Medulla oblongata (tissue), 1 donor: ENCODE measurements at regions not wholly inside any gene's neighbourhood (a gene's known extent, or its start where the extent isn't known, plus 50 kb on each side); places are given as distances from the start of the nearest gene placed in this dataset.
"Not testable (repeated sequence)": the region's sequence is repeated elsewhere in the genome, so short reads cannot be mapped to it uniquely, and the experiment has no call there.

Experiments
- DNase-seq: peaks from one replicate; pipeline ENCODE4 v3.0.0-alpha.2; 2015; ENCODE audit errors: extremely low spot score

DNA sequence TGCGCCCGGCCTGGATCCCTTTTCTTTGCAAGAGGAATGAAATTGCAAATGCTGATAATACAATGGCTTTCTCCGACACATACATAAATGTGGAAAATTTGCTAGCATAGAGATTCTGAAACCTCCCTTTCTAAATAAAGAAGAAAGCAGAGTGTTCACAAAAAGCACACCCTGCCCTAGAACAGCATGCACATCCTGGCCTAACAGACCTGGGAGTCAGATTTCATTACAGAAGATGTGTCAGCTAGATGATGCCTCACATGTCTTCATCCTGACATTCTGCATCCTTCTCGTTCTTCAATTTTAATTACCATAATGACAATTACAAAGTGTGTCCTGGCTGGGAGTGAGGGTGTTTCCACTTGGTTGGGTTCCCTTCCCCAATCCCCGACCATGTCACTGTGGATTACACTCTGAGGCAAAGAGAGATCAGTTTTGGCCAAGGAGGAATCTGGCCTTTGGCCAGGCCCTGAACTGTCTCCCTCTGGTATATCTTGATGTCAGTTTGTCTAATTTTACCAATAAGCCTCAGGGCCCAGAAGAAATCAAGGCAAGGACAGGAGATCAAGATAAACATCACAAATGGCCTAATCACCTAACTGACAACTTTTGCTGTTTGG, 104.9 kb upstream of the SPATA12 start:
- no peak for DNase-seq

DNA sequence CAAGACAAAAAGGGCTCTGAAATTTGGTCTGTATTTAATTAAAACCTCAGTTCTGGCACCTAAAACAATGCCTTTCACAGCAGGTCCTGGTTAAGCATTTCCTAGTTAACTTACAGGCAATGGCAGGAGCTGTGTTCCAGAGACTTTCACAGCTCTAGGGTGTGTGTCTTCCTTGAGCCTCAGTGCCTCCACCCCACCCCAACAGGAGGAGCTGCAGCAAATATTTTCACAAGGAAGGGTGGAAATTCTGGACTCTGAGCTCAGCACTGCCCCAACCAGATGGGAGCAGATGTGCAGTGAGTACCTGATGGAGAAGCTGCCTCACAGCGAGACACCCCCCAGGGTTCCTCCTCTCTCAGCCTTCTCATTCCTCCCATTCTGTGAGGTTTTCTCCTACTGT, 106.3 kb upstream of the SPATA12 start:
- DNase-seq, result no peak

DNA sequence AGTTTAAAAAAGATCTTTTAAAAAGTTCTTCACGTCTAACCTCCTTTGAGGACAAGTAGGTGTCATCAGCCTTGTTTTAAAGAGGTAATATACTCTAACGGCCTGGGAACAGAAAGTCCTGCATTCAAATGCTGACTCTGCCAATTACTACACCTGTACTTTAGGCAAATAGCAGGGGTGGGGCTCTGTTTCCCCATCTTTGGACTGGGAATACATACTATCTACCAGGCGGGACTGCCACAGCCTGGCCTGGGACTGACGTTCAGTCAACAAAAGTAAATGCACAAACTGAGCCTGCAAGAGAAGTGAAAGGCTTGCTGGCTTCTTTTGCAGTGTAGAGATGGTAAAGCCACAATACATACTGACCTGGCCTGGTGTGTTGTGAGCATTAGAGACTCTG, 107.6 kb upstream of the SPATA12 start:
- no peak for DNase-seq

DNA sequence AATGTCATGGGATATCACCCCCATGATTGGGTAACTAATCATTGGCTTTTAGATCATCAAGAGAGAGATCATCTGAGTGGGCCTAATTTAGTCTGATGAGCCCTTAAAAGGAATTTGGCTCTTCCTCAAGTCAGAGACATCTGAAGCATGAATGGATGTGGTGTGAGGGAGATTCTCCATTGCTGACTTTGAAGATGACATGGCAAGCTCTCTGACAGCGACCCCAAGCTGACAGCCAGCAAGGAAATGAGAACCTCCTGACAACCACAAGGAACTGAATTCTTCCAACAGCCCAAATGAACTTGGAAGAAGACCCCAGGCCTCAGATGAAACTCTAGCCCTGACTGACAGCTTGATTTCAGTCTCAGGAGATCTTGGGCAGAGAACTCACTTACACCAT, 108.4 kb upstream of the SPATA12 start:
- no peak for DNase-seq

GRCh38 chr3:56951366-56951765, 109.1 kb upstream of the SPATA12 start:
- DNase-seq, result no peak

GRCh38 chr3:56945378-56945777, 115.1 kb upstream of the SPATA12 start:
- DNase-seq, result not testable (repeated sequence)

- no peak for DNase-seq
Measured at GRCh38 chr3:56942523-56942922, 117.9 kb upstream of the SPATA12 start.

DNA sequence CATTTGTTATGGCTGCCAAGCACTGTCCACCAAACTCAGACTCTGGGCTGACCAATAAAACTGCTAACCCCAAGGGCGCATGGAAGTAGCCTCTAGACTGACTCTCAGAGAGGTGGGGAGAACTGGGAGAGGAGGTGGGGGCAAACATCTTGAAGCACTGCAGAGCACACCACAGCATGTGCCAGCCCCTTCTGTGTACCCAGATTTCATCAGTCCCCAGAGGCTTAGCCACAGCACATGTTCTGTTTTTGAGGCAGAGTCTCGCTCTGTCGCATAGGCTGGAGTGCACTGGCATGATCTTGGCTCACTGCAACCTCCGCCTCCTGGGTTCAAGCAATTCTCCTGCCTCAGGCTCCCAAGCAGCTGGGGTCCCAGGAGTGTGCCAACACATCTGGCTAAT, 119.5 kb upstream of the SPATA12 start:
- DNase-seq, result no peak

DNA sequence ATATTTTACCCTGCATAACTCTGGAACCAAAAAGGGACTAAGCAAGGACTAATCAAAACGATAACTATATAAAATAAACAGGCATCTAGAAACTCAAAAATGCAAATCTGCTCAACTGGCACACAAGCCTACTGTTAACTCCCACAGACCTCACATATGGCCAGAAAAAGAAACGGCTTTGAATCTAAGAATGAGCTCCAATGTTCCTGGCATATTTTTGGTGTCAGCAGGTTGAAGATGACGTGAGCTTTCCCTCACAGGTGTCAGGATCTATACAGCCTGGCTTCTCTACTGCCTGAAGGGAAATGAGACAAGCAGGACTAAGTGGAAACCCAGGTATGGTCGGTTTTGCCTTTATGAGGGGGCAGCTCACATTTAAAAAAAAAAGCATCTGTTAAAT, 120.1 kb upstream of the SPATA12 start:
- no peak for DNase-seq

- no peak for DNase-seq
Measured at GRCh38 chr3:56939834-56940233, 120.6 kb upstream of the SPATA12 start.

GRCh38 chr3:56938530-56938929, 121.9 kb upstream of the SPATA12 start:
- no peak for DNase-seq

- no peak for DNase-seq
Measured at GRCh38 chr3:56937580-56937979, 122.9 kb upstream of the SPATA12 start.

GRCh38 chr3:56935811-56936210, 124.7 kb upstream of the SPATA12 start:
- DNase-seq, result no peak

DNA sequence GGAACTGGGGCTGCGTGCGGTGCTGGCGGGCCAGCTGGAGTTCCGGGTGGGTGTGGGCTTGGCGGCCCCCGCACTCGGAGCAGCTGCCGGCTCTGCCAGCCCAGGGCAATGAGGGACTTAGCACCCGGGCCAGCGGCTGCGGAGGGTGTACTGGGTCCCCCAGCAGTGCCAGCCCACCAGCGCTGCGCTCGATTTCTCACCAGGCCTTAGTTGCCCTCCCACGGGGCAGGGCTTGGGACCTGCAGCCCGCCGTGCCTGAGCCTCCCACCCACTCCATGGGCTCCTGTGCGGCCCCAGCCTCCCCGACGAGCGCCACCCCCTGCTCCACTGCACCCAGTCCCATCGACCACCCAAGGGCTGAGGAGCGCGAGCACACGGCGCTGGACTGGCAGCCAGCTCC, 126.0 kb upstream of the SPATA12 start:
- not testable (repeated sequence) for DNase-seq

DNA sequence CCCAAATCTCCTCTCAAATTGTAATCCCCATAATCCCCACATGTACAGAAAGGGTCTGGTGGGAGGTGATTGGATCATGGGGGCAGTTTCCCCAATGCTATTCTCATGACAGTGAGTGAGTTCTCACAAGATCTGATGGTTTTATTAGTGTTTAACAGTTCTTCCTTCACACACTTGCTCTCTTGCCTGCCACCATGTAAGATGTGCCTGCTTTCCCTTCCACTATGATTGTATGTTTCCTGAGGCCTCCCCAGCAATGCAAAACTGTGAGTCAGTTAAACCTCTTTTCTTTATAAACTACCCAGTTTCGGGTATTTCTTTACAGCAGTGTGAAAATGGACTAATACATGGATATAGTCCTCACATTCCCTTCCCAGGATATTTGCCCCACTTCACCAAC, 126.7 kb upstream of the SPATA12 start:
- no peak for DNase-seq

- no peak for DNase-seq
Measured at GRCh38 chr3:56932866-56933265, 127.6 kb upstream of the SPATA12 start.

DNA sequence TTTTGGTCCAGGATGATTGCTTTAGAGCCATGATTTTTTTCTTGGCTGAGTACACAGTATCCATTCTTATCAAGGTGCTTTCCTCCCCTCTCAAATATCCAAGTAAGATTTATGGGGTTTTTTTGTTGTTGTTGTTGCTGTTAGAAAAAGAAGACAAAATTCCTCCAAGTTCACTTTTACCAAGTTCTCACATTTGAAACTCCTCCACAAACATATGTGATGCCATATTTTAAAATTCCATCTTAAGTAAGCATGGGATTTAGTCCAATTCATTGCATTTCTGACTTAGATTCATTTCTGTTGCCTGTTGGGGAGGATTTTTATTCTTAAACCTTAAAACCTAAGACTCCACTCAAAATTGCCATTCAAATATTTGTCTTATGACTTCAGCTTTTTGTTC, 128.6 kb upstream of the SPATA12 start:
- DNase-seq, result no peak

DNA sequence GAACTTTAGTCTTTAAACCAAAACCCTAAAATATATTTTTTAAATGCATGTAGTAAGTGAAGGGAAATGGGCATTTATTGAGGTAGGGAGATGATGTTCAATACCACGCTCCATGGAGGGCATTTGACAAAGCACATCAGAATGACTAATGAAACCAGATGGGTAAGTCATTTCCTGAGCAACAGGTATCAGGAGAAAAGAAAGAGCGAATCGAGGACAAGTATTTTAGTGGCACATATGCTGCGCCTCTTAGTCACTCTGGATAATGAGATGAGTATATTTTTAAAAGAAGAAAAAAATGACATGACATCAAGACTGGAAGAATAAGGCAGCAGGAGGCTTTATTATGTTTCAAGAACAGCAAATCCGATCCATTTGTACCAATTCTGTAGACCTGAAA, 129.0 kb upstream of the ARHGEF3 start:
- no peak for DNase-seq

DNA sequence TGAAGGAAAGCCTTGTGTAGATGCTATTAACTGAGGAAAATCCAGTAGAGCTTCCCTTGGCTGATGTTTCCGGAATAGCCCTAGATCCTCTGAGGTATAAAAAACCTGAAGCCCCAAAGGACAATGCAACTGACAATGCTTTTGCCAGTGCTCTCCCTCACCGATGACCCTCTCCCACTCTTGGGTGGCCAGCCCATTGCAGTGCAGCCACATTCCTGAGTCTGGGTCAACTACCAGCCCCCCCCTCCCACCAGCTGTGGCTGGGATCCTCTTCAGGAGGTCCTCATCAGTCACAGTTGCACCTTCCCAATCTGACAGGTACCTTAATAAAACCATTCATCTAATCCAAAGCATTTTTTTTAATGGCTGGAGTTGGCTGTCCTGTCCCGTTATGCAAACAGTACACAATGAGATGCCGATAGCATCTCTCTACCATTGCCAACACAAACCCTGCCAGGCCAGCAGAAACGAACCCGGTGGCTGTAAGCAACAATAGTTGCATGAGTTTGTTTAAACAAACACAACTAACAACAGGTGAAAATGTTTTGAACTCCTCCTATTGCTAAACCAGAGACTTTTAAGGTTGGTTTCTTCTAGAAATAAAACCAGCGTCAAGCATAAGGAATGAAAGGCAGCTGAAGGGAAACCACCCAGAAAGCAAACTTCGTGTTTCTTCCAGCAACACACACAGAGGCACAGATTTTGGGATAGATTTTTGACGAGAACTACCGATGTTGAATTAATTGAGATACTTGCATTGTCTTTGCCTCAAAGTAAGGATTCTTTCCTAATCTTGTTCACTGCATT, 128.3 kb upstream of the ARHGEF3 start:
- no peak for DNase-seq

DNA sequence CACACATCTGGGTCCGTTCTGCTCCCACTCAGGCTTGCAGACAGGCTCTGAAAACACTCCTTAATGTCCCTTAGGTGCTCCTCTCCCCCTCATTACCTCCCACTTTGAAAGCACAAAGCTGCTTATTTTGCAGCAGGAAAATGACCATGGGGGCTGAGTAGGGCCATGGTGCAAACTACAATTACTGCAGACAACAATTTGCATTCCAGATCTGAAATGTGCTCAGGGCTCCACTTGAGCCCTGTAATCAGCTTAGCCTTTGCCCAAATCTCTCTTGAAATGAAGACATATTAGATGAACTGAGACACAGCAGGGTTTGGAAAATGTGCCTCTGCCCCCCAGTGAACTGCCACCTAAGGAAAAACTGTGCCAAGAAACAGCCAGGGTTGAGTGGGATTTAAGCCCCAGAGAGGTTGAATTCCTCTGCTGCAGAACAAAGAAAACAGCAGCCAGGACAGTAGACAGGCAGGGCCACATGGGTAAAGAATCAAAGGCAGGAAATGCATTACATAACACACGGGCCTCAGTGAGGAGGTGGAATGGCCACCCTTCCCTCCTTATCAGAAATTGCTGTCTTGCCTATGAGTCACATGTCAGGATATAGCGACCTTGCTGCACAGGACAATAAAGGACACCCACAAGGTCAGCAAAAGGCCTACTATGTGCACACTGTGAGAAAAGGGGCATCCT, 126.8 kb upstream of the ARHGEF3 start:
- no peak for DNase-seq

GRCh38 chr3:56927855-56928254, 126.1 kb upstream of the ARHGEF3 start:
- no peak for DNase-seq

GRCh38 chr3:56926947-56927282, 125.2 kb upstream of the ARHGEF3 start:
- no peak for DNase-seq
